ENCODE measurements at regions not wholly inside any gene's neighbourhood (a gene's known extent, or its start where the extent isn't known, plus 50 kb on each side); places are given as distances from the start of the nearest gene placed in this dataset.

DNA sequence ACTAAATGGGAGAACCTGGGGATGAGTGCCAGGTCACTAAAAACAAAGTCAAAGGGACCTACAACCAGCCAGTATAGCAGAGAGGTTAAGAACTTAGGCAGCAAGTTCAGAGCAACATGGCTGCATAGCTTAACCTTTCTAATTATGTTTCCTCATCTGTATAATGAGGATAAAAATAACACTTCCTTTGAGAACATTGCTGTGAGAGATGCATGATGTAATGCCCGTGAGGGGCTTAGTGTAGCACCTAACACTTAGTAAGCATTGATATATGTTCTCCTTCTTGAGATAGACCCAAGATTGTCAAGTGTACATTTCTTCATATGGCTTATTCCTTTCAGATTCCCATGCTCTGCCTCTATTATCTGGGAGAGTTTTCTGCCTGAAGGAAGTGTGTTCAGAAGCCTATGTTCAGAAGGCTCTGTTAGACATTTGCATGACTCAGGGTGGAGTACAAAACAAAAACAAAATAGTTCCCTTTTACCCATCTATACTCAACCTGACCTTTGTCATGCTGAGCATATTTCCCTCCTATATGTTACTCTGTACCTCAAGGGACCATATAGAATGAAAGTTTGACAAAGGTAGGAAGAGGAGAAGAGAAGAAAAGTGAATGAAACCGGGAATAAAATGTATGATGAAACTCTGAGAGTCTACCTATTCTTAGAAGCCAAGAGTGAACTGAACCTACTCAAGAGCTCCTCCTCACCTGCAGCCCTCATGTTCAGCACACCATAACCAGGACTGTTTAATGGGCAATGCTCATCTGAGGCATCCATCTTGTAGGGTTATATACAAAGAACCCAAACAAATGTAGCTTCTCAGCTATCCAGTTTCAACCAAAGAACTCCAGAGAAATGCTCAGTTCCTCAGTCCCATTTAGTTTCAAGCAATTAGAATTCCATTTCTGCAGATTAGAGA, 70.7 kb upstream of the KCNMB2 start:
- DNase-seq (ENCODE audit: low spot score) (no peak), ATAC-seq (ENCODE audit: low FRiP score) (no peak)
- TF ChIP-seq, protein P1, sequence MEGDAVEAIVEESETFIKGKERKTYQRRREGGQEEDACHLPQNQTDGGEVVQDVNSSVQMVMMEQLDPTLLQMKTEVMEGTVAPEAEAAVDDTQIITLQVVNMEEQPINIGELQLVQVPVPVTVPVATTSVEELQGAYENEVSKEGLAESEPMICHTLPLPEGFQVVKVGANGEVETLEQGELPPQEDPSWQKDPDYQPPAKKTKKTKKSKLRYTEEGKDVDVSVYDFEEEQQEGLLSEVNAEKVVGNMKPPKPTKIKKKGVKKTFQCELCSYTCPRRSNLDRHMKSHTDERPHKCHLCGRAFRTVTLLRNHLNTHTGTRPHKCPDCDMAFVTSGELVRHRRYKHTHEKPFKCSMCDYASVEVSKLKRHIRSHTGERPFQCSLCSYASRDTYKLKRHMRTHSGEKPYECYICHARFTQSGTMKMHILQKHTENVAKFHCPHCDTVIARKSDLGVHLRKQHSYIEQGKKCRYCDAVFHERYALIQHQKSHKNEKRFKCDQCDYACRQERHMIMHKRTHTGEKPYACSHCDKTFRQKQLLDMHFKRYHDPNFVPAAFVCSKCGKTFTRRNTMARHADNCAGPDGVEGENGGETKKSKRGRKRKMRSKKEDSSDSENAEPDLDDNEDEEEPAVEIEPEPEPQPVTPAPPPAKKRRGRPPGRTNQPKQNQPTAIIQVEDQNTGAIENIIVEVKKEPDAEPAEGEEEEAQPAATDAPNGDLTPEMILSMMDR (IDR thresholded peaks at IDR 0.05) = no peak

DNA sequence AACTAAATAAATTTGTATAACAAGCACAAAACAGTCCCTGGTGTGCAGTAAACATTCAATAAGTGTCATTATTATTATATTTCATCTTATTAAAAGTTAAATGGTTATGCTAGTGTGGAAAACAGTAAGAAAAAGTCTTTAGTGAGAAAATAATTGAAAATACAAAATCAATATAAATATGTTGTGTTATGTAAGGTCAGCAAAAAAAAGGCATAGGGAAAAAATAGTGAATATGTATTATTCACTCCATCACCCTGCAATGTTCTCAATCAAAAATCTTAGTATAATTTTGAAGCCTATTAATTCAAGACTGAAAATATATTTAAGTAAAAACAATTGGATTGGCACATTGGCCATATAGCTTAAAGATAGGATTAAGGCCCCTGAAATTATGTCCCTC, 63.3 kb upstream of the KCNMB2 start:
- DNase-seq (ENCODE audit: low spot score) (no peak), ATAC-seq (ENCODE audit: low FRiP score) (no peak)
- TF ChIP-seq, protein P1 (IDR thresholded peaks at IDR 0.05) = no peak

DNA sequence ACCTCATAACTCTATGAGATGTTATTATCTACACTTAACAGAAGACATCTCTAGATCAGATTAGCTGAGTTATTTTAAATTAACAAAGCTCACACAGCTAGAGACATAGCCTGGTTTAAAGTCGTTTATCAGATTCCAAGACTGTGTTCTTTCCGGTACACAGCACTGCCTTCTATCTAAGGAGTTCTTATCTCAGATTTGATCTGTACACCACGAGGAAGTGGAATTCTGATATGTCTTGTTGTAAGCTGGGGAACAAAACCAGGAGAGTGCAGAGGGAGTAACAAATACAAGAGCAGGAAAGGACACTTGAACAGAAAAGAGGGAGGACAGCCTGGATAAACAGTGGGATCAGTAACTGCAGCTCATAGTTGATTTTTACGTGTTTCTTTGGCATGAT, 61.7 kb upstream of the KCNMB2 start:
- DNase-seq (ENCODE audit: low spot score) (no peak), ATAC-seq (ENCODE audit: low FRiP score) (no peak)
- TF ChIP-seq, protein P1 (IDR thresholded peaks at IDR 0.05) = no peak

DNA sequence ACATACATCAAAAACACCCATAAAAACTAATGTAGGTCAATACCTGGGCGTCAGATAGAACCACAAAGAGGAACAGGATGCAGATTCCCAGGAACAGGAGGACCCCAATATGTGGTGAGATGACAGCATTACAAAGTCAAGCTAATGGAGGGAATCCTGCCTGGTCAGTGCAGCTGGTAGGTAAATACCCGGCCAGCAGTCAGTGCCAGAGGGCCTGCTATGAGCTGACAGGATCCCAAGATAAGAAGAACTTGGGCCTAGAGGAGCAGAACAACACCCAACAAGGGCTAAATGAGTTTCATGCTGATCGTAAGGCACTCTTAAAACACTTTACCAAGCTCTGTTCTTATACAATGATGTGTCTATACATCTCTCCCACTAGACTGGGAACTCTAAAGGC, 61.2 kb upstream of the KCNMB2 start:
- DNase-seq (ENCODE audit: low spot score) (no peak), ATAC-seq (ENCODE audit: low FRiP score) (no peak)
- TF ChIP-seq, protein P1 (IDR thresholded peaks at IDR 0.05) = no peak

DNA sequence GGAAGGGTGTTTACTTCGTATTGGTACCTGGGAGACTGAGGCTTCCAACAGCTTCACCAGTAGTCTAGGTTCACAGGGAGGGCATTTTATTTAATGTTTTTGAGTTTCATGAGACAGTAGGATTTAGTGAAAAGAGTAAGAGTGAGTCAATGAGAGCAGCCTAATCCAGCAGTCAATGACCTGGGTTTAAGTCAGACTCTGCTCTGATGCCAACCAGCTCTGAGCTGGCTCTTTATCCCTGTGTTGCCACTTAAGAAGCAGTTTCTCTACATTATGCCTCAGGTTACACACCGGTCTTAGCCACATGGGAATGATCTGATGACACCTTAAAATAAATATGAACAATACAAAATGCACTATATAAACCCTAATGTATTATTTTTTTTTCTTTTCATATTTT, 59.4 kb upstream of the KCNMB2 start:
- ATAC-seq (ENCODE audit: low FRiP score) (no peak), DNase-seq (ENCODE audit: low spot score) (no peak)
- TF ChIP-seq, protein P1 (IDR thresholded peaks at IDR 0.05) = no peak

DNA sequence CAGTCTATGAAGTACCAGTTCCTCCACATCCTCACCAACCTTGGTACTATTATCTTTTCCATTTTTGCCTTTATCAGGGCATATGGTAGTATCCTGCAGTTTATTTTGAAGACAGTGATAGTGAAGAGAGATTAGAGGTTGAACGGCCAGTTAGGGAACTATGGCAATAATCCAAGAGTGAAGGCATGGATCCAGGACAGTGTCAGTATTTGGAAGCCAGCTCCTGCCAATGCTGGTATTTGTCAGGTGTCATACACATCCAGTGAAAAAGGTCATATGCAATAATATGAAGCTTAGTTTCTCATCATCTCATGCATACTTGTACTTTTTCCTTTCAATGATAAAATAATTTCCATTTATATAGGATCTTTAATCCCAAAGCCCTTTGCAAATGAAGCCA, 56.8 kb upstream of the KCNMB2 start:
- TF ChIP-seq, protein P1 (IDR thresholded peaks at IDR 0.05) = no peak
- no peak for DNase-seq (ENCODE audit: low spot score)
- ATAC-seq (ENCODE audit: low FRiP score) = no peak

DNA sequence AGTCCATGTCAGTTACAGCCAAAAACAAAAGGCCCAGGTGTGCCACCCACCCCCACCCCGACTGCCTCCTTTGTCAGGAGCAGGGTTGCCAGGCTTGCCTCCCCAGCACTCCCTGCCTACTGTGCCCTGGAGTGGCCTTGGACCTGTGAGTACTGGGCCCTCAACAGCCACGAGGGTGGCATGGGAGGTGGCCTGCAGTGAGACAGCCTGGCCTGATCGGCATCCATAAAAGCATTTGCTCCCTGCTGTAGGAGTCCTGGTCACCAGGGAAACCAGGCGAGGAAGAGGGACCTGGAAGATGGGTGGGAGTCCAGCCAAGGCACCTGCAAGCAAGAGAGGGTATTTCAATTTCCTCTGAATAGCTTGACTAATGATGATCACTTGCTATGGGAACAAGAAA, 56.4 kb upstream of the KCNMB2 start:
- no peak for DNase-seq (ENCODE audit: low spot score)
- TF ChIP-seq, protein P1 (IDR thresholded peaks at IDR 0.05) = no peak
- no peak for ATAC-seq (ENCODE audit: low FRiP score)

Data from omental fat pad (tissue), 3 donors.